ENCODE measurements at regions not wholly inside any gene's neighbourhood (a gene's known extent, or its start where the extent isn't known, plus 50 kb on each side); places are given as distances from the start of the nearest gene placed in this dataset.

DNA sequence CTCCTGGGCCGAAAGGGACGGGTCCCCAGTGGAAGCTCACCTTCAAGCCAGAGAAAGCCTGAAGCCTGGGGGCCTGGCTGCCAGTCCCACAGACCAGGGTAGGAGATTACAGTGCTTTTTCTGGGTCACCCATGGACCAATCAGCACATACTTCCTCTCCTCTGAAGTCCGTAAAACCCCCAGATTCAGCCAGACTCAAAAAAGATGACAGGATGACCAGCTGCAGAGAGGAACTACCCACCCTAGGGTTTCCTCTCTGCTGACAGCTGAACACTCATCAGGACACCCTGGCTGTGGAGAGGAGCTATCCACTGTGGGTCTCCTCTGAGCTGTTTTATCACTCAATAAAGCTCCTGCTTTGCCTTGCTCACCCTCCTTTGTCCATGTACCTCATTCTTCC lies 78.0 kb downstream of the SAMD9 start:
- TF ChIP-seq EZH2 (optimal IDR thresholded peaks at IDR 0.05; ENCODE audit: low read depth, low read length) (no peak), EZH2phosphoT487 (IDR thresholded peaks at IDR 0.05; ENCODE audit: low read length) (no peak), CTCF (IDR thresholded peaks at IDR 0.05; ENCODE audit: low read length) (no peak)
- H3K27ac ChIP-seq (ENCODE audit: low read length): no peak overlapping the region
- no peak for DNase-seq
- no peak overlapping the region for H2AFZ ChIP-seq (ENCODE audit: low read length)
- H3K4me3 ChIP-seq (ENCODE audit: low read length): no peak overlapping the region
- no peak overlapping the region for H3K9ac ChIP-seq (ENCODE audit: low read length)
- H3K79me2 ChIP-seq (ENCODE audit: low read length): no peaks in the 10 kb centered on the region
- H3K27me3 ChIP-seq (replicated peaks; ENCODE audit: insufficient read depth, low read length): no peaks in the 10 kb centered on the region
- H3K9me2 ChIP-seq (replicated peaks; ENCODE audit: insufficient read depth, low read length): no peaks in the 10 kb centered on the region
- H3F3A ChIP-seq (ENCODE audit: insufficient read depth, low read length): peaks cover 10% of the 10 kb centered on the region
- no peaks in the 10 kb centered on the region for H4K20me1 ChIP-seq (ENCODE audit: insufficient read depth, low read length)
- no peak overlapping the region for H3K4me2 ChIP-seq (ENCODE audit: low read depth, low read length)
- no peaks in the 10 kb centered on the region for H3K9me3 ChIP-seq (replicated peaks; ENCODE audit: insufficient read depth, low read length)
- H3K4me1 ChIP-seq (ENCODE audit: low read length): peaks cover 18% of the 10 kb centered on the region
- H3K36me3 ChIP-seq (replicated peaks; ENCODE audit: insufficient read depth, low read length): no peaks in the 10 kb centered on the region

DNA sequence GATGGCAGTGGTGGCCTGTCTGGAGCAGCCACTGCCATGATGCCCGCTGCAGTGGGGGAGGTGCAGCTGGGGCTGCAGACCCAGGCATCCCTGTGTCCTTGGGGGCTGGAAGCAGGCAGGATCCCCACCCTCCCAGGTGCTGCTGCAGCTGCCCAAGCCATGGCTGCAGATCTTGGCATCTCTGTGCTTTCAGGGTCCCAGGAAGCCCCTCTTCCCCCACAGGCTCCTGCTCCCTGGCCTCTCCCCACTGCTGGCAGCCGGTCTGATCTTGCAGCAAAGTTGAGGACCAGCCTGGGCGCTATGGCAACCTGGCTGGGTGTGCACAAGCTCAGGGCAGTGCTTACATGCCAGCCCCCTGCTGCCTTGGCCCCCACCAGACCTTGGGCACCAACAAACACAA lies 78.5 kb downstream of the SAMD9 start:
- H3K27ac ChIP-seq (ENCODE audit: low read length): no peak overlapping the region
- H3K9ac ChIP-seq (ENCODE audit: low read length): no peak overlapping the region
- H3K9me2 ChIP-seq (replicated peaks; ENCODE audit: insufficient read depth, low read length): no peaks in the 10 kb centered on the region
- H4K20me1 ChIP-seq (ENCODE audit: insufficient read depth, low read length): no peaks in the 10 kb centered on the region
- peaks cover 18% of the 10 kb centered on the region for H3K4me1 ChIP-seq (ENCODE audit: low read length)
- H3K4me3 ChIP-seq (ENCODE audit: low read length): no peak overlapping the region
- H3K79me2 ChIP-seq (ENCODE audit: low read length): no peaks in the 10 kb centered on the region
- H2AFZ ChIP-seq (ENCODE audit: low read length): no peak overlapping the region
- H3F3A ChIP-seq (ENCODE audit: insufficient read depth, low read length): peaks cover 10% of the 10 kb centered on the region
- DNase-seq: no peak
- no peaks in the 10 kb centered on the region for H3K27me3 ChIP-seq (replicated peaks; ENCODE audit: insufficient read depth, low read length)
- H3K4me2 ChIP-seq (ENCODE audit: low read depth, low read length): no peak overlapping the region
- H3K9me3 ChIP-seq (replicated peaks; ENCODE audit: insufficient read depth, low read length): no peaks in the 10 kb centered on the region
- H3K36me3 ChIP-seq (replicated peaks; ENCODE audit: insufficient read depth, low read length): no peaks in the 10 kb centered on the region
- TF ChIP-seq EZH2 (optimal IDR thresholded peaks at IDR 0.05; ENCODE audit: low read depth, low read length) (no peak), CTCF (IDR thresholded peaks at IDR 0.05; ENCODE audit: low read length) (no peak), EZH2phosphoT487 (IDR thresholded peaks at IDR 0.05; ENCODE audit: low read length) (no peak)

- Histone ChIP-seq H3K27ac (ENCODE audit: low read length) (peak overlapping the region; percentile 47; the same call in 1 of the 2 replicates), H3K27me3 (replicated peaks; ENCODE audit: insufficient read depth, low read length) (no peaks in the 10 kb centered on the region), H3K4me3 (ENCODE audit: low read length) (no peak overlapping the region), H3K9me2 (replicated peaks; ENCODE audit: insufficient read depth, low read length) (no peaks in the 10 kb centered on the region), H3K4me1 (ENCODE audit: low read length) (peaks cover 18% of the 10 kb centered on the region), H3K4me2 (ENCODE audit: low read depth, low read length) (peak overlapping the region; percentile 48; the same call in 1 of the 2 replicates), H4K20me1 (ENCODE audit: insufficient read depth, low read length) (no peaks in the 10 kb centered on the region), H3K36me3 (replicated peaks; ENCODE audit: insufficient read depth, low read length) (no peaks in the 10 kb centered on the region), H3K79me2 (ENCODE audit: low read length) (no peaks in the 10 kb centered on the region), H2AFZ (ENCODE audit: low read length) (peak overlapping the region; percentile 42), H3F3A (ENCODE audit: insufficient read depth, low read length) (peaks cover 10% of the 10 kb centered on the region), H3K9ac (ENCODE audit: low read length) (no peak overlapping the region), H3K9me3 (replicated peaks; ENCODE audit: insufficient read depth, low read length) (no peaks in the 10 kb centered on the region)
- peak; percentile 86 for DNase-seq
- TF ChIP-seq EZH2 (optimal IDR thresholded peaks at IDR 0.05; ENCODE audit: low read depth, low read length) (no peak), EZH2phosphoT487 (IDR thresholded peaks at IDR 0.05; ENCODE audit: low read length) (no peak), CTCF (IDR thresholded peaks at IDR 0.05; ENCODE audit: low read length) (no peak)
Measured at GRCh38 chr7:93036807-93037206, 81.0 kb downstream of the SAMD9 start.

Measured in MM.1S (cell line).